GM12872 (cell line): ENCODE measurements at regions not wholly inside any gene's neighbourhood (a gene's known extent, or its start where the extent isn't known, plus 50 kb on each side); places are given as distances from the start of the nearest gene placed in this dataset.

Experiments
- TF ChIP-seq, protein P1 (sequence below): IDR thresholded peaks from 3 replicates; pipeline ENCODE4 v1.5.1; 2011; ENCODE audit warnings: low read depth, mild to moderate bottlenecking, low read length, moderate library complexity; ENCODE audit not compliant: insufficient read depth

DNA sequence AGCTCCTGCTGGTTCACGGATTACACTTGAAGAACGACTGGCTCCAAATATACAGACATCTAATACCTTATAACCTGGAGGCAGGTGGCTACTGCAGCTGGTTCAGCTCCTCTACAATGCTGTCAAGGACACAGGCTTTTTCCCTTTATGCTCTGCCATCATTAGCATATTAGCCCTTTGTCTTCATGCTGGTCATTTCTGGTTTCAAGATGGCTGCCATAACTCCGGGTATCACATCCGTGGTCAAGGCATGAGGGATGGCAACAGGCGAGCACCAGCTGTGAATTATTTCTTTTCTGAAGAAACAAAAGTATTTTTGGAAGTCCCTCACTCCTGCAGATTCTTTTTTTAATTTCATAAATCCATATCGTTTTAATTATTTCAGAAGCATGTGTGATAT, 124.3 kb upstream of the MED13 start:
- TF ChIP-seq, protein P1, sequence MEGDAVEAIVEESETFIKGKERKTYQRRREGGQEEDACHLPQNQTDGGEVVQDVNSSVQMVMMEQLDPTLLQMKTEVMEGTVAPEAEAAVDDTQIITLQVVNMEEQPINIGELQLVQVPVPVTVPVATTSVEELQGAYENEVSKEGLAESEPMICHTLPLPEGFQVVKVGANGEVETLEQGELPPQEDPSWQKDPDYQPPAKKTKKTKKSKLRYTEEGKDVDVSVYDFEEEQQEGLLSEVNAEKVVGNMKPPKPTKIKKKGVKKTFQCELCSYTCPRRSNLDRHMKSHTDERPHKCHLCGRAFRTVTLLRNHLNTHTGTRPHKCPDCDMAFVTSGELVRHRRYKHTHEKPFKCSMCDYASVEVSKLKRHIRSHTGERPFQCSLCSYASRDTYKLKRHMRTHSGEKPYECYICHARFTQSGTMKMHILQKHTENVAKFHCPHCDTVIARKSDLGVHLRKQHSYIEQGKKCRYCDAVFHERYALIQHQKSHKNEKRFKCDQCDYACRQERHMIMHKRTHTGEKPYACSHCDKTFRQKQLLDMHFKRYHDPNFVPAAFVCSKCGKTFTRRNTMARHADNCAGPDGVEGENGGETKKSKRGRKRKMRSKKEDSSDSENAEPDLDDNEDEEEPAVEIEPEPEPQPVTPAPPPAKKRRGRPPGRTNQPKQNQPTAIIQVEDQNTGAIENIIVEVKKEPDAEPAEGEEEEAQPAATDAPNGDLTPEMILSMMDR, result no peak

DNA sequence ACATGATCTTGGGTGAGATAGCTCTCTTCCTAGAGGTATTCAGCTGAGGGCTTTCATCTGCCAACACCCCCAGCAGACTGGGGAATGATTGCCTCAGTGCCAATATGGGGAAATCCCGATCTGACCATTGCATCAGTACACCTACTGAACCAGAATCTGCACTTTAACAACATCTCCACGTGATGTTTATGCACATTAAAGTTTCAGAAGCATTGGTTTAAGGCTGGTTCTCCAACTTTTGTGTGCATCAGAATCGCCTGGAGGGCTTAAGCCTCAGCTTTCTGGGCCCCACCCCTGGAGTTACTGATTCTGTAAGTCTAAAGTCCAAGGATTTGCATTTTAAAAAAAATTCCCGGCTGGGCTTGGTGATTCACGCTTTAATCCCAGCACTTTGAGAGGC, 123.6 kb upstream of the MED13 start:
- TF ChIP-seq, protein P1, result no peak

DNA sequence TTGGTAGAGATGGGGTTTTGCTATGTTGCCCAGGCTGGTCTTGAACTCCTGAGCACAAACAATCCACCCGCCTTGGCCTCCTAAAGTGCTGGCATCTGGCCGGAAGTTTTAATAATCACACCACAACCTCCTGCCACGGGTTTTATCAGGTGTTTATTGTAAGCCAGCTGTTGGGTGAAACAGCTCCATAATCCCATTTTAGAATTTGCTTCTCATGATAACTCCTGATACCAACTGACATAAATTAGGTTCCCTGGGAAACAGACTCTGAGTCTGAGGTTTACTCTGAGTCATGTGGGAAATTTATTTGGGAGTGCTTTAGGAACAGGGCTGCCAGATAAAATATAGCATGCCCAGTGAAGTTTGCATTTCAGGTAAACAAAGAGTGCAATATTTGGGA, 122.6 kb upstream of the MED13 start:
- TF ChIP-seq, protein P1, result no peak

DNA sequence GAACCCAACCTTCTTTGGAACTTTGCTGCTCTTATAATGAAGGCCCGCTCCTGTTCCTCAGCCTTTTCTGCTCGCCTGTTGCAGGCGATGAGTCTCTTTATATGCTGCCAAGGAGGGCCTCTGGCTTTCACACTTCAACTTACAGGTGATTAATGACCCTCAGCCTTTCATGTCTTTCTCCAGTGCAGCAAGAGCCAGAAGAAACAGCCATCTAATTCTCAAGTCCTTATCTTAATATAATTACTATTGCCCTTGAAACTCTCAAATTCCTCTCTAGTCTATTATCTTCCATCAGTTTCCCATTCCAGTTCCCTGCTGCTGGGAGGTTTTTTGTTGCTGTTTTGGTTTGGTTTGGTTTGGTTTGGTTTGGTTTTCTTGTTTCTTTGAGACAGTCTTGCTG, 121.8 kb upstream of the MED13 start:
- TF ChIP-seq, protein P1, result no peak

DNA sequence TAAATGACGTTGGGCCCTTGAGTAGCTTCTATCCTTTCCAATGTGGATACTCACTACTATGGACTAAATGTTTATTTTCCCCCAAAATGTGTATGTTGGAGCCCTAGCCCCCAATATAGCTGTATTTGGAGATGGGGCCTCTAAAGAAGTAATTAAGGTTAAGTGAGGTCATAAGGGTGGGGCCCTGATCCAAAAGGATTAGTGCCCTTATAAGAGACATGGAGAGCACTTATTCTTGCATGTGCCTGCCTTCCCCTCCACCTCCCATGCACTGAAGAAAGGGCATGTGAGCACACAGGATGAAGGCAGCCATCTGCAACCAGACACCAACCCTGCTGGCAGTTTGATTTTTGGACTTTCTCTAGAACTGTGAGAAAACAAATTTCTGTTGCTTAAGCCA, 115.7 kb upstream of the MED13 start:
- TF ChIP-seq, protein P1, result no peak

DNA sequence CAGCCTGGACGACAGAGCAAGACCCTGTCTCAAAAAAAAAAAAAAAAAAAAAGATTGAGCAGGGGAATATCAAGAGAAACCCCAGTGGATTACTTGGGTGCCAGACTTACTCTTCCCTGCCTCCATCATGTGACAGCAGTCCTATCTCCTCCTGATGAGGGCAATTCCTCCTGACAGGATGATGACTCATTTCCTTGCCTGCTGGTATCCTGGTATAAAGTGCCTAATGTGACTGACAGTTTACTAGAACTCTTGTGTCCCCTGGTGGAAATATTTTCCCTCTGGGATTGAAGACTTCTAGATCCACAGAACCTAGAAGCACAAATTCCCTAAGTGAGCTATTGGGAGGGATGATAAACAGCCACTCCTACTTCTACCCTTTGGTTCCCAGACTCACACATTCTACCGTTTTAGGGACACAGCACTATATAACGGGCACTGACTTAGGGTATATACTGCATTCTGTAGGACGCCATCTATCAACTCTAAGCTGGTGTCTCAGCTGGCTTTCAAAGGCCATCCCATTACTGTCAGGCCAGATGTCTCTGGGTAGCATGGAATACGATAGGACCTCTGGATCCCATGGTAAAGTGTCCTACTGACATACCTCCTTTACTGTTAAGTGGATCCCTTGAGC, 114.6 kb upstream of the MED13 start:
- TF ChIP-seq, protein P1, result no peak

DNA sequence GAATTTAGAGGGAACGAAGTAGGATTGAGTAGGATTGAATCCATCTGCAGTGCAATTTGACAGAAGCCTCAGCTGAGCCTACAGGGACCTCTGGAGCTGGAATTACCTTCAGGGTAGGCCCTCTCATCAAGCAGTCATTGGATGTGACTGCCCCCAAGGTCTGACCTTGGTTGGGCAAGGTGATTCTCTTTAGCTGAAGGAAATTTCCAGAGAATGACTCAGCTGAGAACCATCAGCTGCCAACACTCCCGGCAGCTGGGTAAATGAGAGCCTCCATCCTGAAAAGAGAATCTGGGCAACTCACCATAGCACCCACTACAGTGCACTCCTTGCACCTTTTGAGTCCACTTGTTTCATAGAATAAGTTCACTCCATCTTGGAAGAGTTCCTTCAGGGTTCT, 113.5 kb upstream of the MED13 start:
- TF ChIP-seq, protein P1, result no peak
